HepG2 (cell line): ENCODE measurements at regions not wholly inside any gene's neighbourhood (a gene's known extent, or its start where the extent isn't known, plus 50 kb on each side); places are given as distances from the start of the nearest gene placed in this dataset.

Experiments used
- CBX2 ChIP-seq, 2 experiments: fragments of 200-600 bp in 1 of 2; sonication (generic); formaldehyde crosslinking in 1 of 2; IDR thresholded peaks; 2 replicates each; pipeline versions ENCODE4 v1.7.0 to v1.8.1; 2018 to 2022; ENCODE audit warnings: low read depth in 2 of 2, low read length in 1 of 2, mild to moderate bottlenecking in 1 of 2, missing genetic modification reagents in 1 of 2
- CEBPG ChIP-seq: IDR thresholded peaks from 2 replicates; pipeline ENCODE4 v1.6.1; 2016
- CREB1 ChIP-seq, 2 experiments: fragments of 450-650 bp in 1 of 2; IDR thresholded peaks; 2 replicates each; pipeline ENCODE4 v1.6.1; 2016 to 2017; ENCODE audit warnings: control low read depth in 1 of 2, mild to moderate bottlenecking in 1 of 2, missing compliant biosample characterization in 1 of 2, missing genetic modification characterization in 1 of 2
- FOSL2 ChIP-seq: sonication (generic); formaldehyde crosslinking; IDR thresholded peaks from 2 replicates; pipeline ENCODE4 v1.4.0; 2020; ENCODE audit warnings: missing genetic modification reagents
- FOXA3 ChIP-seq: IDR thresholded peaks from 2 replicates; pipeline ENCODE4 v1.6.1; 2016; ENCODE audit warnings: missing genetic modification reagents, missing compliant biosample characterization
- KDM1A ChIP-seq: IDR thresholded peaks from 2 replicates; pipeline ENCODE4 v1.6.1; 2016; ENCODE audit warnings: missing compliant biosample characterization
- KLF6 ChIP-seq: IDR thresholded peaks from 2 replicates; pipeline ENCODE4 v1.8.0; 2016; ENCODE audit warnings: missing biosample characterization, missing genetic modification reagents
- NFATC3 ChIP-seq: sonication (generic); formaldehyde crosslinking; IDR thresholded peaks from 2 replicates; pipeline ENCODE4 v1.5.1; 2020; ENCODE audit warnings: mild to moderate bottlenecking, missing genetic modification reagents
- NR2F1 ChIP-seq, 2 experiments: fragments of 450-650 bp in 1 of 2; formaldehyde crosslinking in 1 of 2; IDR thresholded peaks; 2 replicates each; pipeline versions ENCODE4 v1.5.0 to v1.6.1; 2016 to 2020; ENCODE audit warnings: mild to moderate bottlenecking in 1 of 2, missing compliant biosample characterization in 1 of 2, missing genetic modification reagents in 1 of 2, moderate library complexity in 1 of 2
- NR2F6 ChIP-seq, 2 experiments: IDR thresholded peaks; 2 replicates each; pipeline ENCODE4 v1.6.1; 2016; ENCODE audit warnings: antibody characterized with exemption in 1 of 2, mild to moderate bottlenecking in 1 of 2
- SIX1 ChIP-seq: sonication (generic); formaldehyde crosslinking; IDR thresholded peaks from 2 replicates; pipeline ENCODE4 v1.4.0; 2020; ENCODE audit warnings: missing genetic modification reagents, borderline replicate concordance
- SOX5 ChIP-seq: IDR thresholded peaks from 2 replicates; pipeline ENCODE4 v1.6.1; 2016; ENCODE audit warnings: borderline replicate concordance
- SOX6 ChIP-seq, 2 experiments: fragments of 450-650 bp in 1 of 2; sonication (generic) in 1 of 2; formaldehyde crosslinking in 1 of 2; IDR thresholded peaks; 2 replicates each; pipeline versions ENCODE4 v1.4.0 to v1.6.1; 2017 to 2020; ENCODE audit warnings: antibody characterized with exemption in 1 of 2, mild to moderate bottlenecking in 1 of 2, missing genetic modification reagents in 1 of 2
- ZBTB20 ChIP-seq: sonication (generic); formaldehyde crosslinking; IDR thresholded peaks from 2 replicates; pipeline ENCODE4 v1.8.1; 2023; ENCODE audit warnings: missing genetic modification reagents, low read depth, mild to moderate bottlenecking, borderline replicate concordance
- ZNF138 ChIP-seq: sonication (generic); formaldehyde crosslinking; IDR thresholded peaks from 2 replicates; pipeline ENCODE4 v1.5.0; 2020; ENCODE audit warnings: mild to moderate bottlenecking, low read depth, missing genetic modification reagents
- ZNF83 ChIP-seq: sonication (generic); formaldehyde crosslinking; IDR thresholded peaks from 2 replicates; pipeline ENCODE4 v1.4.0; 2020; ENCODE audit warnings: missing genetic modification reagents, mild to moderate bottlenecking, borderline replicate concordance
- TF ChIP-seq, protein P1 (sequence below): sonication (generic); formaldehyde crosslinking; IDR thresholded peaks from 2 replicates; pipeline ENCODE4 v1.5.1; 2020; ENCODE audit warnings: mild to moderate bottlenecking, missing genetic modification reagents, borderline replicate concordance

DNA sequence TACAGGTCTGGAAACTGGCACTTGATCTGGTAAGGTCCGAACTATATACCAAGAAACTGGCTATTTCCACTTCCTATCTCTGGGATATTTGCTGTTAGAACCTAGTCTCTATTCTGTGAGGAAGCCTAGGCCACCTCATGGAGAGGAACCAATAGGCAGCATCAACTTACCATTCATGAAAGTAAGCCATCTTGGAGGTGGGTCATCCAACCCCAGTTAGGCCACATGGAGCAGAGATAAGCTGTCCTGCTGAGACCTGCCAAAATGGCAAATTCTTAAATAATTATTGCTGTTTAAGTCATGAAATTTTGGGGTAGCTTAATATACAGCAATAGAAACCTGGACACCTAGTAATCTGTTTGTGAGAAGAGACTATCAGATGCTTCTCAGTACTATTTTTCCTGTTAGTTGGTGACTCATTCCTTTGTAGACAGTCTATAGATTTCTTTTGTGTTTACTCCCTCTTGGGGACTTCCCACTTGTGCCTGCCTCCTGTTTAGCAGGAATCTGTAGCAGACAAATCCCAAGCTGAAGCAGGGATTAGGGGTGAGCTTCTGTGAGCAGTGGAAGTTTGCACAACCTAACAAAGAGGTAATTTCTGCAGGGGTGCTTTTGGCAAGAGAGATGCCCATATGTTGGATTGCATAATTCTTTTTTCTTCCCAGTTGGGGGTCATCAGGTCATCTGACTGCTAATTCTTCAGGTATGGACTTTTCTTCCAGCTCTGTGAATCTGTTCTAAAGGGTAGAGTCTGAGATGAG lies 136.8 kb downstream of the IGF1 start (continued):
- 0 out of 4 replicates have a peak, but pooled peaks of 1 of the 2 experiments have one; percentile 23 for TF ChIP-seq NR2F1 (CRISPR knock-in tag; IDR thresholded peaks at IDR 0.05)
- no peak for TF ChIP-seq KDM1A (CRISPR knock-in tag)
- TF ChIP-seq FOXA3 = peak; percentile 44; the same call in 1 of the 2 replicates
- no peak for TF ChIP-seq ZNF83 (CRISPR knock-in tag)
- no peak for TF ChIP-seq SOX6 (IDR thresholded peaks at IDR 0.05)
- peak; percentile 49; the same call in 1 of the 2 replicates for TF ChIP-seq SOX6 (CRISPR knock-in tag; IDR thresholded peaks at IDR 0.05)
- TF ChIP-seq ZNF138 = no peak
- TF ChIP-seq FOSL2 (CRISPR knock-in tag) = peak; percentile 78
- TF ChIP-seq CEBPG (CRISPR knock-in tag) = 0 out of 2 replicates have a peak, but pooled peaks have one; percentile 14
- TF ChIP-seq ZBTB20 (CRISPR knock-in tag) = peak; percentile 89; the same call in 1 of the 2 replicates
- TF ChIP-seq SIX1 = no peak
- TF ChIP-seq NFATC3 (CRISPR knock-in tag) = no peak
- TF ChIP-seq, protein P1, sequence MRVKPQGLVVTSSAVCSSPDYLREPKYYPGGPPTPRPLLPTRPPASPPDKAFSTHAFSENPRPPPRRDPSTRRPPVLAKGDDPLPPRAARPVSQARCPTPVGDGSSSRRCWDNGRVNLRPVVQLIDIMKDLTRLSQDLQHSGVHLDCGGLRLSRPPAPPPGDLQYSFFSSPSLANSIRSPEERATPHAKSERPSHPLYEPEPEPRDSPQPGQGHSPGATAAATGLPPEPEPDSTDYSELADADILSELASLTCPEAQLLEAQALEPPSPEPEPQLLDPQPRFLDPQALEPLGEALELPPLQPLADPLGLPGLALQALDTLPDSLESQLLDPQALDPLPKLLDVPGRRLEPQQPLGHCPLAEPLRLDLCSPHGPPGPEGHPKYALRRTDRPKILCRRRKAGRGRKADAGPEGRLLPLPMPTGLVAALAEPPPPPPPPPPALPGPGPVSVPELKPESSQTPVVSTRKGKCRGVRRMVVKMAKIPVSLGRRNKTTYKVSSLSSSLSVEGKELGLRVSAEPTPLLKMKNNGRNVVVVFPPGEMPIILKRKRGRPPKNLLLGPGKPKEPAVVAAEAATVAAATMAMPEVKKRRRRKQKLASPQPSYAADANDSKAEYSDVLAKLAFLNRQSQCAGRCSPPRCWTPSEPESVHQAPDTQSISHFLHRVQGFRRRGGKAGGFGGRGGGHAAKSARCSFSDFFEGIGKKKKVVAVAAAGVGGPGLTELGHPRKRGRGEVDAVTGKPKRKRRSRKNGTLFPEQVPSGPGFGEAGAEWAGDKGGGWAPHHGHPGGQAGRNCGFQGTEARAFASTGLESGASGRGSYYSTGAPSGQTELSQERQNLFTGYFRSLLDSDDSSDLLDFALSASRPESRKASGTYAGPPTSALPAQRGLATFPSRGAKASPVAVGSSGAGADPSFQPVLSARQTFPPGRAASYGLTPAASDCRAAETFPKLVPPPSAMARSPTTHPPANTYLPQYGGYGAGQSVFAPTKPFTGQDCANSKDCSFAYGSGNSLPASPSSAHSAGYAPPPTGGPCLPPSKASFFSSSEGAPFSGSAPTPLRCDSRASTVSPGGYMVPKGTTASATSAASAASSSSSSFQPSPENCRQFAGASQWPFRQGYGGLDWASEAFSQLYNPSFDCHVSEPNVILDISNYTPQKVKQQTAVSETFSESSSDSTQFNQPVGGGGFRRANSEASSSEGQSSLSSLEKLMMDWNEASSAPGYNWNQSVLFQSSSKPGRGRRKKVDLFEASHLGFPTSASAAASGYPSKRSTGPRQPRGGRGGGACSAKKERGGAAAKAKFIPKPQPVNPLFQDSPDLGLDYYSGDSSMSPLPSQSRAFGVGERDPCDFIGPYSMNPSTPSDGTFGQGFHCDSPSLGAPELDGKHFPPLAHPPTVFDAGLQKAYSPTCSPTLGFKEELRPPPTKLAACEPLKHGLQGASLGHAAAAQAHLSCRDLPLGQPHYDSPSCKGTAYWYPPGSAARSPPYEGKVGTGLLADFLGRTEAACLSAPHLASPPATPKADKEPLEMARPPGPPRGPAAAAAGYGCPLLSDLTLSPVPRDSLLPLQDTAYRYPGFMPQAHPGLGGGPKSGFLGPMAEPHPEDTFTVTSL (CRISPR knock-in tag) = peak; percentile 78; the same call in 1 of the 2 replicates
- 0 out of 2 replicates have a peak, but pooled peaks have one; percentile 16 for TF ChIP-seq SOX5
- peak; percentile 60 for TF ChIP-seq NR2F6 (IDR thresholded peaks at IDR 0.05)
- TF ChIP-seq NR2F6 (CRISPR knock-in tag; IDR thresholded peaks at IDR 0.05) = 0 out of 2 replicates have a peak, but pooled peaks have one; percentile 27
- TF ChIP-seq KLF6 = no peak
- no peak for TF ChIP-seq CREB1 (IDR thresholded peaks at IDR 0.05)
- TF ChIP-seq CREB1 (CRISPR knock-in tag; IDR thresholded peaks at IDR 0.05) = 0 out of 2 replicates have a peak, but pooled peaks have one; percentile 35
- no peak for TF ChIP-seq CBX2 (IDR thresholded peaks at IDR 0.05; ENCODE audit: low read depth, low read length)
- no peak for TF ChIP-seq CBX2 (CRISPR knock-in tag; IDR thresholded peaks at IDR 0.05; ENCODE audit: low read depth)
- TF ChIP-seq, all 625 proteins: peak for 18
